ENCODE measurements at regions not wholly inside any gene's neighbourhood (a gene's known extent, or its start where the extent isn't known, plus 50 kb on each side); places are given as distances from the start of the nearest gene placed in this dataset.
A peak's percentile ranks its signal among the peaks of the same experiment; 100 is the strongest.
"Not testable (repeated sequence)": the region's sequence is repeated elsewhere in the genome, so short reads cannot be mapped to it uniquely, and the experiment has no call there.

- H3K4me3 ChIP-seq, result peak overlapping the region in 3 of 4 donors; percentile 17 to 59 (median 37)
- H3K27me3 ChIP-seq, result peaks cover 0 to 45% (median 2%) of the 10 kb centered on the region in 4 donors
- 54 to 64% methylated on average over 2 to 8 of the region's 48 CpGs for WGBS, 2 donors
- H3K9me3 ChIP-seq; intact Hi-C loops (cut with DNase I); H3K27ac ChIP-seq; H3K36me3 ChIP-seq; H3K4me1 ChIP-seq; DNase-seq: not testable (repeated sequence)
- TF ChIP-seq CTCF (IDR thresholded peaks at IDR 0.05), result peak; percentile 31 to 85 (median 60)
These were observed 56.3 kb upstream of the KRTAP5-11 start for GRCh38 chr11:71638801-71639519.

- DNase-seq; H3K36me3 ChIP-seq; H3K27ac ChIP-seq; H3K9me3 ChIP-seq; H3K4me1 ChIP-seq; intact Hi-C loops (cut with DNase I): not testable (repeated sequence)
- peaks cover 0 to 45% (median 2%) of the 10 kb centered on the region in 4 donors for H3K27me3 ChIP-seq
- peak overlapping the region in 3 of 4 donors; percentile 17 to 59 (median 37) for H3K4me3 ChIP-seq
- no CpG with 5 or more reads among the region's 32 CpGs for WGBS, 2 donors
These were observed 56.8 kb upstream of the KRTAP5-11 start for GRCh38 chr11:71639520-71639849.

- peak overlapping the region in 1 of 4 donors; percentile 59 for H3K4me3 ChIP-seq
- H3K27ac ChIP-seq; H3K9me3 ChIP-seq; intact Hi-C loops (cut with DNase I); H3K4me1 ChIP-seq; DNase-seq; H3K36me3 ChIP-seq: not testable (repeated sequence)
- WGBS, 2 donors, result 13% methylated on average over 3 of the region's 19 CpGs; no CpG with 5 or more reads in 1 of the 2 donors
- peaks cover 0 to 43% (median 2%) of the 10 kb centered on the region in 4 donors for H3K27me3 ChIP-seq
These were observed 57.2 kb upstream of the KRTAP5-11 start for GRCh38 chr11:71639916-71640315.

GRCh38 chr11:71647078-71647477, 64.4 kb upstream of the KRTAP5-11 start:
- H3K27me3 ChIP-seq; intact Hi-C loops (cut with DNase I); DNase-seq; H3K4me1 ChIP-seq; H3K4me3 ChIP-seq; H3K36me3 ChIP-seq; H3K9me3 ChIP-seq; H3K27ac ChIP-seq: not testable (repeated sequence)
- WGBS, 2 donors, result 67 to 94% methylated on average over 2 to 3 of the region's 5 CpGs

GRCh38 chr11:71652998-71653397, 70.3 kb upstream of the KRTAP5-11 start:
- H3K4me3 ChIP-seq; intact Hi-C loops (cut with DNase I): not testable (repeated sequence)
- 87 to 100% methylated on average over 1 to 5 of the region's 5 CpGs for WGBS, 2 donors

GRCh38 chr11:71654423-71654822, 71.7 kb upstream of the KRTAP5-11 start:
- H3K9me3 ChIP-seq; H3K36me3 ChIP-seq; H3K4me1 ChIP-seq; intact Hi-C loops (cut with DNase I); H3K27me3 ChIP-seq; H3K27ac ChIP-seq; H3K4me3 ChIP-seq; DNase-seq: not testable (repeated sequence)
- 83 to 85% methylated on average over 2 to 3 of the region's 3 CpGs for WGBS, 2 donors

More at GRCh38 chr11:71652998-71653397, 70.3 kb upstream of the KRTAP5-11 start:
- not testable (repeated sequence) for H3K27me3 ChIP-seq, H3K36me3 ChIP-seq, H3K27ac ChIP-seq, DNase-seq, H3K4me1 ChIP-seq, H3K9me3 ChIP-seq

GRCh38 chr11:71655041-71655440, 72.4 kb upstream of the KRTAP5-11 start:
- WGBS, 2 donors, result 64 to 71% methylated on average over 7 of the region's 7 CpGs
- DNase-seq; H3K36me3 ChIP-seq; H3K4me3 ChIP-seq; H3K27ac ChIP-seq; H3K27me3 ChIP-seq; H3K9me3 ChIP-seq; intact Hi-C loops (cut with DNase I); H3K4me1 ChIP-seq: not testable (repeated sequence)

- intact Hi-C loops (cut with DNase I), result not testable (repeated sequence)
- 0 to 38% methylated on average over 1 to 4 of the region's 5 CpGs for WGBS, 2 donors
These were observed 73.8 kb upstream of the KRTAP5-11 start for GRCh38 chr11:71656513-71656912.

GRCh38 chr11:71664941-71665340, 82.3 kb upstream of the KRTAP5-11 start:
- H3K27ac ChIP-seq; H3K27me3 ChIP-seq; H3K4me1 ChIP-seq; H3K4me3 ChIP-seq; H3K36me3 ChIP-seq; DNase-seq; H3K9me3 ChIP-seq; intact Hi-C loops (cut with DNase I): not testable (repeated sequence)
- WGBS, 2 donors, result 14% methylated on average over 1 of the region's 3 CpGs

More at GRCh38 chr11:71656513-71656912, 73.8 kb upstream of the KRTAP5-11 start:
- not testable (repeated sequence) for H3K4me3 ChIP-seq, H3K27ac ChIP-seq, H3K27me3 ChIP-seq, H3K4me1 ChIP-seq, H3K9me3 ChIP-seq, H3K36me3 ChIP-seq, DNase-seq

- H3K9me3 ChIP-seq; H3K4me3 ChIP-seq; H3K4me1 ChIP-seq; H3K27ac ChIP-seq; H3K36me3 ChIP-seq; H3K27me3 ChIP-seq; intact Hi-C loops (cut with DNase I); DNase-seq: not testable (repeated sequence)
These were observed 115.4 kb upstream of the KRTAP5-11 start for GRCh38 chr11:71698110-71698509.

Data from esophagus squamous epithelium (tissue), 5 donors.